Loucy (cell line): ENCODE measurements at regions not wholly inside any gene's neighbourhood (a gene's known extent, or its start where the extent isn't known, plus 50 kb on each side); places are given as distances from the start of the nearest gene placed in this dataset.

Experiments
- CTCF ChIP-seq: fragments of 200-600 bp; sonication (generic); conservative IDR thresholded peaks from 2 replicates; pipeline ENCODE4 v1.5.1; 2014; ENCODE audit warnings: mild to moderate bottlenecking, antibody characterized with exemption, low read length
- EZH2phosphoT487 ChIP-seq: fragments of 200-600 bp; IDR thresholded peaks from 2 replicates; pipeline ENCODE4 v1.6.1; 2018; ENCODE audit warnings: antibody characterized with exemption, mild to moderate bottlenecking, moderate library complexity, borderline replicate concordance

- TF ChIP-seq CTCF (no peak), EZH2phosphoT487 (no peak)
These were observed 333.1 kb upstream of the RBMS3 start for GRCh38 chr3:28947751-28948150.
